Neural cell (in vitro differentiated cells): ENCODE measurements at regions not wholly inside any gene's neighbourhood (a gene's known extent, or its start where the extent isn't known, plus 50 kb on each side); places are given as distances from the start of the nearest gene placed in this dataset.

Source experiments
- H2AFZ ChIP-seq: fragments of 200-600, 300-800 bp; sonication (generic), shearing (Covaris generic); 2 replicates; pipeline ENCODE4 v1.6.0; 2014; ENCODE audit warnings: low read depth, mild to moderate bottlenecking, antibody characterized with exemption, low read length, moderate library complexity
- H3F3A ChIP-seq: fragments of 200-600 bp; shearing (Covaris generic); 2 replicates; pipeline ENCODE4 v1.6.1; 2016; ENCODE audit warnings: mild to moderate bottlenecking, moderate library complexity, mixed read lengths, antibody characterized with exemption, low read length; ENCODE audit not compliant: insufficient read depth, poor library complexity, severe bottlenecking
- H3K27ac ChIP-seq: fragments of 200-600, 300-800 bp; sonication (generic), shearing (Covaris generic); 2 replicates; pipeline ENCODE4 v1.5.1; 2014; ENCODE audit warnings: mild to moderate bottlenecking, low read length, moderate library complexity
- H3K27me3 ChIP-seq: fragments of 300-800, 200-600 bp; sonication (generic), shearing (Covaris generic); 2 replicates; pipeline ENCODE4 v1.6.0; 2014; ENCODE audit warnings: mild to moderate bottlenecking, low read depth, low read length, moderate library complexity; ENCODE audit not compliant: insufficient read depth
- H3K36me3 ChIP-seq: fragments of 300-800, 200-600 bp; sonication (generic), shearing (Covaris generic); 2 replicates; pipeline ENCODE4 v1.5.1; 2014; ENCODE audit warnings: mild to moderate bottlenecking, antibody characterized with exemption, low read length, moderate library complexity; ENCODE audit not compliant: insufficient read depth
- H3K4me2 ChIP-seq: fragments of 300-800, 200-600 bp; sonication (generic), shearing (Covaris generic); 2 replicates; pipeline ENCODE4 v1.6.0; 2014; ENCODE audit warnings: mild to moderate bottlenecking, low read length
- H3K4me3 ChIP-seq: fragments of 300-800, 200-600 bp; sonication (generic), shearing (Covaris generic); 2 replicates; pipeline ENCODE4 v1.5.1; 2014; ENCODE audit warnings: mild to moderate bottlenecking, low read length, moderate library complexity
- H3K79me2 ChIP-seq: fragments of 200-600 bp; shearing (Covaris generic); replicated peaks from 2 replicates; pipeline ENCODE4 v1.6.0; 2014; ENCODE audit warnings: mild to moderate bottlenecking, low read length, moderate library complexity; ENCODE audit not compliant: insufficient read depth
- H3K9ac ChIP-seq: fragments of 300-800, 200-600 bp; sonication (generic), shearing (Covaris generic); 2 replicates; pipeline ENCODE4 v1.6.1; 2016; ENCODE audit warnings: mild to moderate bottlenecking, low read length, mixed read lengths
- H3K9me2 ChIP-seq: fragments of 200-600 bp; shearing (Covaris generic); 2 replicates; pipeline ENCODE4 v1.6.1; 2016; ENCODE audit warnings: mild to moderate bottlenecking, low read length, mixed read lengths; ENCODE audit not compliant: insufficient read depth
- H3K9me3 ChIP-seq: fragments of 200-600, 300-800 bp; sonication (generic), shearing (Covaris generic); 2 replicates; pipeline ENCODE4 v1.6.1; 2016; ENCODE audit warnings: mild to moderate bottlenecking, mixed run types, low read length, moderate library complexity, mixed read lengths
- H4K20me1 ChIP-seq: fragments of 200-600 bp; shearing (Covaris generic); 2 replicates; pipeline ENCODE4 v1.6.1; 2016; ENCODE audit warnings: mild to moderate bottlenecking, mixed run types; ENCODE audit not compliant: insufficient read depth
- EP300 ChIP-seq: fragments of 450-650 bp; conservative IDR thresholded peaks from 2 replicates; pipeline ENCODE4 v1.6.1; 2014; ENCODE audit warnings: antibody characterized with exemption, mild to moderate bottlenecking, moderate library complexity; ENCODE audit not compliant: poor library complexity, severe bottlenecking
- EZH2 ChIP-seq: fragments of 200-600, 300-800 bp; shearing (Covaris generic), sonication (generic); IDR thresholded peaks from 2 replicates; pipeline ENCODE4 v1.6.1; 2014; ENCODE audit warnings: antibody characterized with exemption, low read length, borderline replicate concordance, mild to moderate bottlenecking; ENCODE audit not compliant: insufficient read depth, poor library complexity, severe bottlenecking
- MXI1 ChIP-seq: fragments of 450-650 bp; conservative IDR thresholded peaks from 2 replicates; pipeline ENCODE4 v1.6.1; 2014; ENCODE audit warnings: antibody characterized with exemption, mild to moderate bottlenecking; ENCODE audit not compliant: poor library complexity, severe bottlenecking
- POLR2AphosphoS5 ChIP-seq: IDR thresholded peaks from 2 replicates; pipeline ENCODE4 v1.6.1; 2012
- RAD21 ChIP-seq: fragments of 450-650 bp; conservative IDR thresholded peaks from 2 replicates; pipeline ENCODE4 v1.6.1; 2014; ENCODE audit warnings: antibody characterized with exemption, mild to moderate bottlenecking, moderate library complexity
- SMC3 ChIP-seq: fragments of 450-650 bp; conservative IDR thresholded peaks from 2 replicates; pipeline ENCODE4 v1.6.1; 2014; ENCODE audit warnings: antibody characterized with exemption, mild to moderate bottlenecking, moderate library complexity; ENCODE audit not compliant: poor library complexity
- TAF1 ChIP-seq: IDR thresholded peaks from 2 replicates; pipeline ENCODE4 v1.6.1; 2012; ENCODE audit warnings: low read depth
- TF ChIP-seq, protein P1 (sequence below): fragments of 450-650 bp; IDR thresholded peaks from 2 replicates; pipeline ENCODE4 v1.5.1; 2014; ENCODE audit warnings: antibody characterized with exemption, mild to moderate bottlenecking, moderate library complexity; ENCODE audit not compliant: poor library complexity, severe bottlenecking
- TF ChIP-seq, protein P2 (sequence below): IDR thresholded peaks from 2 replicates; pipeline ENCODE4 v1.6.1; 2012; ENCODE audit warnings: borderline replicate concordance

DNA sequence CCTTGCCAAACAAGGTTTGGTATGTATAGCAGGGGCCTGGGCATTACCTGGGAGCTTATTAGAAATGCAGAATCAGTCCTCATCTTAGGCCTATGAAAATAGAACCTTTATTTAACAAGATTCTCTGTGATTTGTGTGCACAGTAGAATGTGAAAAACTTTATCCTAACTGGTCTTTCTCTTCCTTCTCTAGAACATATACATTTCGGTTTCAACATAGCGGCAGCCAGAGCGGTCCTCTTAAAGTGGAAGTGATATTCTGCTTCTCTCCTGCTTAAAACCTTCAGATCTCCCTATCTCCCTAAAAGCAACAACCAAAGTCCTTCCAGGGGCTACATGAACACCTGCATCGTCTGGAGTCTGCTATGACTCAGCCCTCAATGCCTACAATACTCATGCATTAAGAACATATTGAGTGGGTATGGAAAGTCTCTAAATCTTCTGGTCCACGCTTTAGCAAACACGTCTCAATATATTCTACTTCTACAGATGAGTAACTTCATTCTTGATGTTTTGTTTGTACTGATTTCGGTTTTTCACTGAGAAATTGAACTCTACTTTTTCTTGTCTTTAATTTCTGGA is 84.5 kb downstream of the SPRY2 start:
- H3K27ac ChIP-seq, result no peak overlapping the region
- H3K27me3 ChIP-seq, result no peaks in the 10 kb centered on the region
- no peak overlapping the region for H3K4me3 ChIP-seq
- no peak overlapping the region for H2AFZ ChIP-seq
- H3K36me3 ChIP-seq, result no peaks in the 10 kb centered on the region
- TF ChIP-seq POLR2AphosphoS5 (no peak), TAF1 (no peak), EZH2 (no peak), MXI1 (no peak)
- TF ChIP-seq, protein P1, sequence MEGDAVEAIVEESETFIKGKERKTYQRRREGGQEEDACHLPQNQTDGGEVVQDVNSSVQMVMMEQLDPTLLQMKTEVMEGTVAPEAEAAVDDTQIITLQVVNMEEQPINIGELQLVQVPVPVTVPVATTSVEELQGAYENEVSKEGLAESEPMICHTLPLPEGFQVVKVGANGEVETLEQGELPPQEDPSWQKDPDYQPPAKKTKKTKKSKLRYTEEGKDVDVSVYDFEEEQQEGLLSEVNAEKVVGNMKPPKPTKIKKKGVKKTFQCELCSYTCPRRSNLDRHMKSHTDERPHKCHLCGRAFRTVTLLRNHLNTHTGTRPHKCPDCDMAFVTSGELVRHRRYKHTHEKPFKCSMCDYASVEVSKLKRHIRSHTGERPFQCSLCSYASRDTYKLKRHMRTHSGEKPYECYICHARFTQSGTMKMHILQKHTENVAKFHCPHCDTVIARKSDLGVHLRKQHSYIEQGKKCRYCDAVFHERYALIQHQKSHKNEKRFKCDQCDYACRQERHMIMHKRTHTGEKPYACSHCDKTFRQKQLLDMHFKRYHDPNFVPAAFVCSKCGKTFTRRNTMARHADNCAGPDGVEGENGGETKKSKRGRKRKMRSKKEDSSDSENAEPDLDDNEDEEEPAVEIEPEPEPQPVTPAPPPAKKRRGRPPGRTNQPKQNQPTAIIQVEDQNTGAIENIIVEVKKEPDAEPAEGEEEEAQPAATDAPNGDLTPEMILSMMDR, result no peak
- TF ChIP-seq, protein P2, sequence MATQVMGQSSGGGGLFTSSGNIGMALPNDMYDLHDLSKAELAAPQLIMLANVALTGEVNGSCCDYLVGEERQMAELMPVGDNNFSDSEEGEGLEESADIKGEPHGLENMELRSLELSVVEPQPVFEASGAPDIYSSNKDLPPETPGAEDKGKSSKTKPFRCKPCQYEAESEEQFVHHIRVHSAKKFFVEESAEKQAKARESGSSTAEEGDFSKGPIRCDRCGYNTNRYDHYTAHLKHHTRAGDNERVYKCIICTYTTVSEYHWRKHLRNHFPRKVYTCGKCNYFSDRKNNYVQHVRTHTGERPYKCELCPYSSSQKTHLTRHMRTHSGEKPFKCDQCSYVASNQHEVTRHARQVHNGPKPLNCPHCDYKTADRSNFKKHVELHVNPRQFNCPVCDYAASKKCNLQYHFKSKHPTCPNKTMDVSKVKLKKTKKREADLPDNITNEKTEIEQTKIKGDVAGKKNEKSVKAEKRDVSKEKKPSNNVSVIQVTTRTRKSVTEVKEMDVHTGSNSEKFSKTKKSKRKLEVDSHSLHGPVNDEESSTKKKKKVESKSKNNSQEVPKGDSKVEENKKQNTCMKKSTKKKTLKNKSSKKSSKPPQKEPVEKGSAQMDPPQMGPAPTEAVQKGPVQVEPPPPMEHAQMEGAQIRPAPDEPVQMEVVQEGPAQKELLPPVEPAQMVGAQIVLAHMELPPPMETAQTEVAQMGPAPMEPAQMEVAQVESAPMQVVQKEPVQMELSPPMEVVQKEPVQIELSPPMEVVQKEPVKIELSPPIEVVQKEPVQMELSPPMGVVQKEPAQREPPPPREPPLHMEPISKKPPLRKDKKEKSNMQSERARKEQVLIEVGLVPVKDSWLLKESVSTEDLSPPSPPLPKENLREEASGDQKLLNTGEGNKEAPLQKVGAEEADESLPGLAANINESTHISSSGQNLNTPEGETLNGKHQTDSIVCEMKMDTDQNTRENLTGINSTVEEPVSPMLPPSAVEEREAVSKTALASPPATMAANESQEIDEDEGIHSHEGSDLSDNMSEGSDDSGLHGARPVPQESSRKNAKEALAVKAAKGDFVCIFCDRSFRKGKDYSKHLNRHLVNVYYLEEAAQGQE, result no peak
- H3K4me2 ChIP-seq, result no peak overlapping the region
- H3F3A ChIP-seq, result no peaks in the 10 kb centered on the region
- H4K20me1 ChIP-seq, result no peaks in the 10 kb centered on the region
- H3K9me2 ChIP-seq, result no peaks in the 10 kb centered on the region
- no peaks in the 10 kb centered on the region for H3K79me2 ChIP-seq
- no peak overlapping the region for H3K9ac ChIP-seq
- no peaks in the 10 kb centered on the region for H3K9me3 ChIP-seq

DNA sequence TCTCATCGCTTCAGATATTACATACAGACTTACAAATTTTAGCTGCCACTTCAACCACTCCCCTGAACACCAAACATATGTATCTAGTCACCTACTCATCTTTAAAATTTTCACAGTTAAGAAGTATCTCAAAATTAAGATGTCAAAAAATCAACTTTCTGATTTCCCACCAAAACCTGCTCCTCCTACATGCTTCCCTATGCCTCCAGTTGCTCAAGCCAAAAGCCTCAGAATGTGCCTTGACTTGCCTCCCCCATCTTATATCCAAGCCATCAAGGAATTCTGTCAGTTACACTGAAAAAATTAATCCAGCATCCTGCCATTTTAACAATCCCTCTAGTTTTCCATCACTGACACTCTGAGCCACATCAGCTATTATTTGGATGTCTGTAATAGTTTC is 85.0 kb downstream of the SPRY2 start:
- no peak overlapping the region for H3K4me2 ChIP-seq
- H3K36me3 ChIP-seq, result no peaks in the 10 kb centered on the region
- H2AFZ ChIP-seq, result no peak overlapping the region
- no peaks in the 10 kb centered on the region for H3F3A ChIP-seq
- no peaks in the 10 kb centered on the region for H3K27me3 ChIP-seq
- TF ChIP-seq EP300, result no peak
- no peak for TF ChIP-seq POLR2AphosphoS5
- TF ChIP-seq TAF1, result no peak
- TF ChIP-seq MXI1, result no peak
- TF ChIP-seq RAD21, result no peak
- no peak for TF ChIP-seq EZH2
- TF ChIP-seq, protein P1, result no peak
- TF ChIP-seq SMC3, result no peak
- TF ChIP-seq, protein P2, result no peak
- H3K9me3 ChIP-seq, result no peaks in the 10 kb centered on the region
- no peaks in the 10 kb centered on the region for H4K20me1 ChIP-seq
- no peak overlapping the region for H3K27ac ChIP-seq
- no peak overlapping the region for H3K4me3 ChIP-seq
- no peaks in the 10 kb centered on the region for H3K79me2 ChIP-seq
- H3K9ac ChIP-seq, result no peak overlapping the region
- no peaks in the 10 kb centered on the region for H3K9me2 ChIP-seq
